Stimulated activated CD4-positive, alpha-beta T cell treated with anti-CD3 and anti-CD28 coated beads, TNF-alpha, amount 100 ng/mL, for 48 hours (primary cell): ENCODE measurements at regions not wholly inside any gene's neighbourhood (a gene's known extent, or its start where the extent isn't known, plus 50 kb on each side); places are given as distances from the start of the nearest gene placed in this dataset.

Experiments used
- DNase-seq, 3 donors: peaks; one replicate each; pipeline ENCODE4 v3.0.0-alpha.2; 2020; ENCODE audit warnings: low read depth in 3 of 3

DNA sequence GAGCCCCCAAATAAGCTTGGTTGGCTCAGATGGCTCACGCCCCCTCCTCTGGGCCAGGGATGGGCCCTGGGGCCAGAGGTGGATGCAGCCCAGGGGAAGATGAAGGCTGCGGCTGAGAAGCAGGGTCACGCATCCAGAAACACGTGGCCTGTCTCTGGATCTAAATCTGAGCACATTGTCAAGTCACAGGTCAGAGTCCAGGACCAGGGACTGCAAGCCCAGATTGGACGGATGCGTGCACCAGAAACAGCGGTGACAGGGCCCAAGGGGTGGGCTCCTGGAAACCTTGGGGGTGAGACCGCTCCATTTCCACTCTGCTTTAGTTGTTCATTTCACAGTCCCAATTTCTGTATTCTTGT lies 226.2 kb downstream of the ACKR3 start:
- no peak for DNase-seq

DNA sequence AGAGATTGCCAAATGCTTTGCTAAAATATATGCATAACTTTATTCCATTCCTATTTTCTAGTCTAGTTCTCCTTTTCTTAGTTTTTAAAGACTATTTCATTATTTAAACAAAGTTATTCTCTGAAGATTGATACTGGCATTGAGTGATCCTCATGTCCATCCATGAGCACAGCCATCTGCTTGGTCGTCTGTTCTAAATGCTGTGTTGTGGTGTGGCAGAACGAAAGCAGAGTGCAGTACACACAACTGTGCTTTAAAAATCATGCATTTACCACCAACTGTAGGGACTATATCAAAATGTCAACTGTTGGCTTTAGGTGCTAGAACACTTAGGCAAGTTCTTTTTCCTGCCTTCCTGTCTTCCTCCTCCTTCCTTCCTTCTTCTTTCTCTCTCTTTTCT lies 226.6 kb downstream of the ACKR3 start:
- DNase-seq, result no peak

DNA sequence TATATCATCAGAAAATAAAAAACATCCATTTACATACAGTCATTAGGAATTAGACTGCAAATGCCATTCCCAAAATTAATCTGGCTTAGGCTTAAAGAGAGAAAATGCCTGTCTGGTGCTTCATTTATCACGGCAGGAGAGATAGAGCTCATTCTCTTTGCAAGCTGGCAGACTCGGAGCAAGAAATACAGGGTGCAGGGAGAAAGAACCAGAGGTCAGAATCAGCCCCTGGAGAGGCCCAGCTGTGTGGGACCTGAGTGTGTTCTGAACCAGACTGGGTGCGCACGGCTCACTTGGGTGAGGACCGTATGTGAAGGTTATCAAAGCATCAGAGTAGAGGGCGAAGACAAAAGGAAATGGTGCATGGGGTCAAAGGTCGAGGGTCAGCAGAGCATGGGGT lies 227.8 kb downstream of the ACKR3 start:
- no peak for DNase-seq

DNA sequence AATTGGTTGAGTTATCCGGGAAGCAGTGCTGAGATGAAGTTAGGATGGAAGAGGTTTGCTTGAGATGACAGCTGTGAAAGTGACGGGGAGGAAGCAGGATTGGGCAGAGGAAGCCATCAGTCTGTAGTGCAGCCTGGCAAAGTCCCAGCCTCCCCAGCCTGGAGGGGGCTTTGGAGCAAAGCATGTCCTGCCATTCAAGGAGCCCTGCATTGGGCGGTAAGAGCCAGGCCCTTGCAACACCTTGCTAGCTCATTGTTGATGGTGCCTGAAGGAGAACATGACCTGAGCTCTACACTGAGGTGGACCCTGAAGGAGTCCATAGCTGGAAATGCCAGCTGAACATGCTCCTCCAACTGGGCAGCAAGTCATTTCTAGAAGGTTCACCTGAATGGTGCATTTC lies 228.9 kb downstream of the ACKR3 start:
- no peak for DNase-seq

DNA sequence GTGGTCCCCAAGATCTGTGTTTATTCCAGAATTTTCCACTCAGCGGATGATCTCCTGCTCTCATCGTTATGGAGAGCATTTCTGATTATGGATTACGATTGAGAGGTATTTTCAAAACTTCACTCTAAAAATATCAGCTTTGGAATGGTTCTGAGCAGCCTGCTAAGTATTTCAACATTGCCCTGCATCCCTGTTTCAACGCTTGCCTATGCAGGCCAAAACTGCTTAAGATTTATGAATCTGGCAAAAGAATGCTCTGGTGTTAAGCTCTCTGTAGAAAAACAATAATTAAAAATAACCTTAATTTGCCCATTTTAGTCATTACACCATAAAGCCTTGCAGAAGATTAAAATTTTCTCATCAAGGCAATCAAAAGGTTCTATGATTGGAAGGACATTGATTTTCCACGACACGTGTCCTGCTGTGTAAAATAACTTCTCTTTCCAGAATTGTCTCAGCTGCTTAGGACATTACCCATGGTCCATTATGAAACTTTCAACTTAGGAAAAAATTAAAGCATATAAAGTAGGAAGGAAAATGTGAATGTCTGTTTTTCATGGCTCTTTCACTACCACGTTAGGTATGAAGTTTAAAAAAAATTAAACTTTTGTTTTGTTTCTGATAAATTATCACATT lies 229.9 kb downstream of the ACKR3 start:
- DNase-seq, result no peak

DNA sequence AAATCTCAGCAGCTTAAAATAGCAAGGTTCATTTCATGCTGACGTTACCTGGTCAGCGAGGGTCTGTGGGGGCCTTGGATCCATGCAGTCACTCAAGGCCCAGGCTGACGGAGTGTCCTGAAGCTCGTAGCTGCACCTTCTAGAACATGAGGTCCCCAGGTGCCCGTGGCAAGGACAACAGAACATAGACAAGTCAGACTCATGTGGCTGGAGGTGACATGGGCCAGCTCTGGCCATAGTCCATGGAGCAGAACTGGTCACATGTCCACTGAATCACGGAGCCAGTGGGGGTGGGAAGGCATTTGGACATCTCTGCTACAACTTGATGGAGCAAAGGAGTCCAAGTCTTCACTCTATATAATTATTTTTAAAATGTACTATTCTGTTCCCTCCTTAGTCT lies 233.2 kb downstream of the ACKR3 start:
- DNase-seq, result no peak

DNA sequence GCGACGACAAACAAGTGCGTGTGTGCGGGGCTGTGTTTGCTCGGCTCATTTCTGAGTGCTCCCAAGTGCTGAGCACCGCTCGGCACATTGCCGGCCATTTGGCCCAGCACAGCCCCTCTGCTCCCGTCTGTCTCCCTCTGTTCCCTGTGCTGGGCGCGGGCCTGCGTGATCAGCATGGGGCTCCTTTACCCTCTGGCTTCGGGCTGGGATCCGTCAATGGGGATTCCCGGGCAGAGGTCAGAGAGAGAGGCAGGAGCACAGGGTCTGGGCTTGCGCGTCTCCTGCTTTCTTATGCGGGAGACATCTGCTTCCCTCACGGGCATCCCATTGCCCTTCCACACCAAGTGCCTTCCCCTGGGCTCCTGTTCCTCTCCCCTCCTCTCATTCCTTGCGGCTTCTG lies 234.0 kb downstream of the ACKR3 start:
- DNase-seq, result no peak

DNA sequence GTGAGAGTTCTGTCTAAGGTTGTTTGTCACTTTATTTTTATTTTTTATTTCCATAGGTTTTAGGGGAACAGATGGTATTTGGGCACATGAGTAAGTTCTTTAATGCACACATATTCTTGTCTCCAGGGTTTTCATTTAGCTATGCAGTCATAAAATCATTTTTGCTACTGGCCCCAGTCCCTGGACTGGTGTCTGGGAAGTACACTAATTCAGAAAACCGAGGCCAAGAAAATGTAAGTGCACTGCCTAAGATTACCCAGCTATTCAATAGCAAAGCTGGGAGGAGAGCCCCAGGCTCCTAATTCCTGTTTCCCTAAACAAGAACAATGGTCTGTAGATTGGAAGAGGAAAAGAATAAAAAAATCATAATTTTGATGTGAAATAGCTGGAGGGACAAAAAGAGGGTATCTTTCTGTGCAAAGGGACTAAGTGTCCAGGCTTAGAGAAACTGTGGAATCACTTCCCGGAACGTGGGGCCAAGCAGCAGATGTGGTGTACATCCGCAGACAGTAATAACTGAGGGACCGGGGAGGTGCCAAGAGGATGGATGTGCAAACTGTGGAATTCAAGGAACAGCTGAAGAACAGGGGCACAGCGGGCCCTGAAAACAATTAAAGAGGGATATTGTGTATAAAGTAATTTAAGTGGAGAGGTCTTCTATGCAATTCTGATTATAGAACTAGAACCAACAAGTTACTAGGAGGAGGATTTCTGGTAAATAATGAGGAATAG lies 236.3 kb downstream of the ACKR3 start:
- no peak for DNase-seq

DNA sequence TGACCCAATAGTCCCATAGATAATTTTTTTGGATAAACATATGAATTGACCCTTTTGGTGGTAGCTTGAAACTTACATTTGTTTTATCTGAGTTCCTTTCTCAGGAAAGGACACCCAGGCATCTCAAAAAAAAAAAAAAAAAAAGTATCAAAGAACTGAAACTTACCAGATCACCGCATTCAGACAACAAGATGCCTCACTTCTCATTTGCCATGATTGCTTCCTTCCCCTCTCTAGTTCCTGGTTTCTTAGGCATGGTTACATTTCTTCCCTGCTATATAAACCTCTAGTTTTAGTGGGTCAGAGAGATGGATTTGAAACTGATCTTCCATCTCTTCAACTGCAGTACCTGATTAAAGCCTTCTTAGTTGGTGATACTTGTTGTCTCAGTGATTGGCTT lies 240.1 kb downstream of the ACKR3 start:
- DNase-seq, result no peak

DNA sequence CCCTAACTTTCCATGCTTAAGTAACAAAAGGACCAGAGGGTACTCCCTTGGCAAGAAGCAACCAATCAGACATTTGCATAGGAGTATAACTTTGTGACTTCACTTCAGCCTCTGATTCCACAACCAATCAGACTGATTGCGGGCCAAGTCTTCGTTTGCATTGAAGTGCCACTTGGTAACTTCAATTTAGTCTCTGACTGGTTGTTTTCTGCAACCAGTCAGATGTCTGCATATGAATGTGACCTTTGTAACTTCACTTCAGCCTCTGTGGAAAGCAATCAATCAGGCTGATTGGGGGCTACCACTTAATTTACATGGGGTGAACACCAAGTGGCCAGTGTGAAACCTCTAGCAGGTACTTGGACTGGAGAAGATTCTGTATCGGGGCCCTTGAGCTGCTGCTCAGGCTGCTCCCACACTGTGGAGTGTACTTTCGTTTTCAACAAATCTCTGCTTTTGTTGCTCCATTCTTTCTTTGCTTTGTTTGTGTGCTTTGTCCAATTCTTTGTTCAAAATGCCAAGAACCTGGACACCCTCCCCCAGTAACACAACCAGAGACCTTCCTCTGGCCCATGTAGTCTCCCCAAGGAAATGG lies 241.5 kb downstream of the ACKR3 start:
- DNase-seq, result no peak

DNA sequence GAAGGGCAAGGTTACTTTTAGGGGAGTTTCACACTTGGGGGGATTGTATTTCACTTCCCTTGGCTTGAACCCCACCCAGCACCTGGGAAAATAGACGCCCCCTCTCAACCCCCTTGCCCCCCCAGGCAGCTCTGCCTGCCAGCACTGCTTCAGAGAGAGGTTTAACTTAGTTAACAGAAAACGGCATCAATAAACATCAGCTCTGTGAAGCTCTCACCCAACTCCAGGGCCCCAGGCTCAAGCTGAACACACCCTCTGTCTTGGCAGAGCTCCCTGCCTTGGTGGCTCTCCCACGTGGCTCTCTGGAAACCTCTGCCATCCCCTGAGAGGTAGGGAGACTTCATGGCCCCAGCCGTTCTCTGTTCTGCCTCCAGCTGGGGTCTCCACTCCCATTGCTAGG lies 244.1 kb downstream of the ACKR3 start:
- no peak for DNase-seq

DNA sequence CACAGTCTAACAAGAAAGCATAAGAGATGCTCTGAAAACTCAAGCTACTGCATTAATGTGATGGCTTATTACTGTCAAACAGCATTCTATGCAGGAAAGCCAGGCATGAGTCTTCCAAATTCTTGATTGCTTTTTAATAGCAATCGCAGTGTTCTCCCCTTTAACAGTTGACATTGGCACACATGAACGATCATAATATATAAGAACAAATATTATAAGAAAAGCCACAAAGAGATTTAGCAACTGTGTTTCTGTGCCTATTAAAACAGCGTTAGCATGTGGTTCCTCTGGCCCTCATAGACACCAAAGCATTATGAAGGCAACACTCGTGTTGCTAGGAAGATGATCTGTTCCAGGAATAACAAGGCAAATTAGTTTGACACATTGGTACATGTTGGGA lies 245.0 kb downstream of the ACKR3 start:
- no peak for DNase-seq

DNA sequence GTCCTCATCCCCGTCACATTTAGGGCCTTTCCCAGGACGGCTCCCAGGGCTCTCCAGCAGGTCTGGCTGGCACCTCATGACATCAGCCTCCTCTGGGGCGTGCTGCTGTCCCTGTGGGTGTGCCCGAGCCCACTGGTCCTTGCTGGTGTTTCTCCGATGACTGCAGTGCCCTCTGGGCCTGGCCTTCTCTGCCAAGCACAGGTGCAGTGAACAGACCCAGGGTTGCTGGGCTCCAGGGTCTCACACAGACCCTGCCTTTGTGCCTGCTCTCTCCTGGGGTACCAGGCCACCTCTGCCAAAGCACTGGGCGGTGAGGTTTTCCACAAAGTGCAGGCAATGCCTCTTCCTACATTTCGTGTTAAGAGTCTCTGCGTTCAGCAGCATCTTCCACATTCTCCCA lies 246.1 kb downstream of the ACKR3 start:
- DNase-seq, result no peak

DNA sequence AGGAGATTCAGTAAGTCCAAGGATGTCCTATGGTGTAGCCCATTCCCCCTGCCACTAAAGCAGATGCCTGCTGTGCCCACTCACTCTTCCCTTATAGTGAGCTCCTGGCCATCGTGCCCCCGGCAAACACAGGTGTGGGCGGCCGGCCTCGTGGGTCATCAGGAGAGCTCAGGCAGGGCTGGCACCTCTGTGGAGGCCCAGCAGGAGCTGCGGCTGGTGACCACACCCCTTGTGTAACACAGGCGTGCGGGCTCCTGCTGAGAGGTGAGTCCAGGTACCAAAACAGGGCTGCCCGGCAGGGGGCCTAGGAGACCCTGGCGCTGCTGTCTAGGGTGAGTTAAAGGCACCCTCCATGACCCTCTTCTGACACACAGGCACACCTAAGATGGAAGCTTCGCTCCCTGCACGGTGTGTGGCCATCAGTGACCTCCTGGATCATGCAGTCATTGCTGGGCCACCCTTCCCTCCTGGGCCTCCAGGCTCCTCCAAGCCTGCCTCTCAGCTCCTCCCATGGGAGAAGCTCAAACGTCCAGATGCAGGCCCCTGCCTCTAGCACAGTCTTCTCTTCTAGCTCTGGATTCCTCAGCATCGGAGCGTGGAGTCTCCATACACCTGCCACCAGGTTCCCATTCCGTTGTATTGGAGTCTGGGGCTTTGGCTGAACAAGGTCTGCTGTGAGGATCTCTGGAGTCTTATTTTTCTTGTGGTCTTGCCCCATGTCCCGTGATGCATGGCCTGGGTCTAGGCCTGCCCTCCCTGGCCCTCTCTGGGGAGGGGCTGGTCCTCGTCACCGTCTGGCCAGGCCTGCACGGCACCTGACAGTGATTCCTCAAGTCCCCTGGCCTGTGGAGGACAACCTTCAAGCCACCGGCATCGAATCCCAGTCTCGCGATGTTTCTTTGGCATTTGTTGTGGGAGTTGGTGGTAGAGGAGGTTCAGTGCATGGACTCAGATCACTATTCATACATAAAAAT lies 246.9 kb downstream of the ACKR3 start:
- no peak for DNase-seq

DNA sequence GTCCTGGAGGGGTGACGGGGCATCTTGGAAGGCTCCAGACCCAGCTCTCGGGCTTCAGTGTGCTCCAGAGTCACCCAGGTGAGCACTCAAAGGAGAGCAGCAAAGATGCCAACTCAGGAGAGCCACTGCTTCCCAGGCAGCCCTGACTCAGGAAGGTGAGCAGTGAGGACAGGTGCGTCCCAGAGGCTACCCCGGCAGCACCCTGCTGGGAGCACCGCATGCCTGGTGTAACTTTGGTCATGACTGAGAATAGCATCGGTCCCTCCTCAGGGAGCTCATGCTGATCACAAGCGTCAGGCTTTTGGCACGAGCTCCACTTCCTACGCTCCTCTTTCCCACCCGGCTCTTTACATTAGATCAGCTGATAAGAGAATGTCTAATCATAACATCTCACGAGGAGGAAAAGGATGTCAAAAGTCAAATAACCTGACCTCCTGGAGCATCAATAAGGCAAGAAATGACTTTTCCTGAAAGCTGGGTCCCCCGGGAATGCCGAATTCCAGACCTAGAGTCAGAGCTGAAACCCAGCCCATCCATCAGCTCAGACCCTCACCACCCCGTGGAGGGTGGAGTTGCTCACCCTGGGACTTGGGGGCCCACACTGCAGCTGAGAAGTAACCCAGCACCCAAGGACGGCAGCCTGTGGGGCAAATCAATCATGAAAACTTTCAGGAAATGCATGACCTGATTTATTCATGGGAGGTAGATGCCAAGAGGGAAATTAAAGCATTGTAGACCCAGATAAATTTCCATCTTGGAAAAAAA lies 248.8 kb downstream of the ACKR3 start:
- no peak for DNase-seq

DNA sequence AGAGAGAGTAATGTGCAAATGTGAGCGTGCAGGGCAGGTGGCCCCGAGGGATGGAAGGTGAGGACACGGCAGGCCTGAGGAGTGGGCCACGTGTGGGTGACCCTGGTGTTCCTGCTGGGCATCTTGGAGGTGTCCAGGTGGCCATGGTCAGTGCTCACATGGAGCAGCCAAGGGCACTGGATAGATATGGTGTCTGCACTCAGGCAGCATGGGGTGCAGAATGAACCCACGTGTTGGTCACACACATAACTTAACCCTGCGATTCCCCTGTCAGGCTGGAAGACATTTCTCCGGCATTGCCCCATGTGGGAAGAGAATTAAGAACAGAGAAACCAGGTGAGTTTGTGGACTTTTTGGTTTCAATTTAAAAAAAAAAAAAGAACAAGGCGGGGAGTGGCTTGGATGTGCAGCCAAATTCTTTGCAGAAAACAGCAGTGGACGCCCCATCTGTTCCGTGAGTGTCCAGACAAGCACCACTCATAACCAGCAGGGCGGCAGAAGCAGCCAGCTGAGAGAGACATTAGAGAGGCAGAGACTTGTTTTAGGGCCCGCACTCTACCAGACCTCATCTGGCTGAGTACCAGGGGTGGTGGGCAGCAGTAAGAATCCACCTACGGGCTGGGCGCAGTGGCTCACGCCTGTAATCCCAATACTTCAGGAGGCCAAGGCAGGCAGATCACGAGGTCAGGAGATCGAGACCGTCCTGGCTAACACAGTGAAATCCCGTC lies 249.8 kb downstream of the ACKR3 start:
- DNase-seq, result no peak

DNA sequence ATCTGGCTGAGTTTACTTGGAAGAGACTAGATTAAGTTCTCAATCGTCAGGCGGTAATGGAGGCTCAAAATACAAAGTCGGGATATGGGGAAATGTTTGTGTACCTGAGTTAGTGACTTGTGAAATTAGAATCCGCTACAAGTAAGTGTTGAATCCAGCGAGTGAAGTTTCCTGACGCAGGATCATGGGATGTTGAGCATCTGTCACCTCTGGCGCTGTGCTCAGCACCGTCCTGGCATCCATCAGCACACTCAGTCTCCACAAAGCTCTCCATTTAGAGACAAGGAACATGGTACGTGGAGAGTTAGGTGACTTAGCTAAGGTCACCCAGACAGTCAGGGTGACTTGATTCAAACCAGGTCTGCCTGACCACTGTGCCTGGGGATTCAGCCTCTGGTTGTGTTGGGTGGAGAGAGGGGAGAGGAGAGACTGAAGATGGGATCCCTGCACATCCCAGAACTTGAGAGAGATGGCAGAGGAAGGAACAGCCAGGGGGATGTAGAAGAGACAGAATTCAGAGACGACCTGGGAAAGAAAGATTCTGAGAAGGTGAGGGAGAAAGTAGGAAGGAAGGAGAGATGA lies 251.2 kb downstream of the ACKR3 start:
- DNase-seq, result no peak

DNA sequence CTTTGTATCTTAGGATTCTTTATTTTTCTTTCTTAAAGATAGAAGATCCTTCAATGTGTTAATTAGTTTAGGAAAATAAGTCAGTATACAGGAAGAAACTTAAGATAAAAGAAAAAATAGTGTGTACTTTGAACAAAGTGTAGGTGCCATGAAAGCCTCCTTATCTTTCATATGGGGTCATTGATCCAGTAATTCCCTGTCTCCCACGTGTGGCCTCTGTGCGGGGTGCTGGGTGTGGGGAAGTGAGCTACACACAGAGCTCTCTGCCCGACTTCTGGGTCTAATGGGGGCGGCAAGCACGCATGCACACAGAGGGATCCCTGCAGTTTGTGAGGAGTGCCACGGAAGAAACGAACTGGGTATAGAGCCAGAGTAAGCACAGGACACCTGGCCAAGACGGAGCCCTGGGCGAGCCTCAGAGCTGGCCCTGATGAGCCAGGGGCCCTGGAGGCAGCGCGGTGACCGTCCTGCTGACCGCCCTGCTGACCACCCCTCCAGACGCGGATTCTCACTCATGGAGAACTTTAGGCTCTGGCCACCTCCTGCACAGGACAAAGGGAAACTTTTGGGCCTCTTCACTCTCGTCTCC lies 253.5 kb downstream of the ACKR3 start:
- no peak for DNase-seq

DNA sequence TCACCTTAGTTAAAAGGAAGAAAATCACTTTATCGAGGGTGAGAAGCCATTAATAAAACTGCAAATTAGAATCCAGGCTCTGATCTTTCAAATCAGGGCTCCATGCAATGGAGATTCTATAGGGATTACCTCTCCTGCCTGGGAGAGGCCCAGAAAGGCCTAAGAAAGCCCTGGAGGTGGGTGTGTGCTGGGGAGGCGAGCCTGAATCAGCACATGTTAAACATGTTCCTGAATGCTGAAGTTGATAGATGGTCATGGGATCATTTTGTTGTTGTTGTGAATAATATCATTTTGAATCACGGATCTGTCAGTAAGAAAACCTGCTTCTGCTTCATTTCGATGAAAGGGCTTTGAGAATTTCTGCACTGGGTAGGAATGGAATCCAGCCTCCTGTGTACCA lies 254.3 kb downstream of the ACKR3 start:
- DNase-seq, result no peak

DNA sequence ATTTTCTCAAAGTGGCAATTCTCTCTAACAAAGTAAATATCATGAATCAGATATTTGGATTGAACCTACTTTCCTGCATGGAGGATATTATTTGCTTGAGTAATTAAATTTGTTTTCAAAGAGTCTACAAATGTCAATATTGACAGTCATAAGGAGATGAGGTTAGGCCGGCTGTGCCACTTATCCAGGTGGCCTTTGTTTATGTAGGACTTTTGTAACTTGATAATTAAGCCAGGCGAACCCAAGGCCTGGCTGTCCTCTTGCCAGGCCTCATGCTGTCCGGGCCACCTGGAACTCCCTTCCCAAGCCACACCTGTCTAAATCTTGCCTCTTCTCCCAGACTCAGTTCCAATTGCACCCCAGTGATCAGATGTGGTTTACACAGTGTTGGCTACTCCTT lies 255.2 kb downstream of the ACKR3 start:
- DNase-seq, result no peak
